Forelimb muscle (tissue), 1 donor: ENCODE measurements at regions not wholly inside any gene's neighbourhood (a gene's known extent, or its start where the extent isn't known, plus 50 kb on each side); places are given as distances from the start of the nearest gene placed in this dataset.
A peak's percentile ranks its signal among the peaks of the same experiment; 100 is the strongest.

Experiments
- DNase-seq: peaks from one replicate; pipeline ENCODE4 v3.0.0-alpha.2; 2013; ENCODE audit warnings: low read depth

DNA sequence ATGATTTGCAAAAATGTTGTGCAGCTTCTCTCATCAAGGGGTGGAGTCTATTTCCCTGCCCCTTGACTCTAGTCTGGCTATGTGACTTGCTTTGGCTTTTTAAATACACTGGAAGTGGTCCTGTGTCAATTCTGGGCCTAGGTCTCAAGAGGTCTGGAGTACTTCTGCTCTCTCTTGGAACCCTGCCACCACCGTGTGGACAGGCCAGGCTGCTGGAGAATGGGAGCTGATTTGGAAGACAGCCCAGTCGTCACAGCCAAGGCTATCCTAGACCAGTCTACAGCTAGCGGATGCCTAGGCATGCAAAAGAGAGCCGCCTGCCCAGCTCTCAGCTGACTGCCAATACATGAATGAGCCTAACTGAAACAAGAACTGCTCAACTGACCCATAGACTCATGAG lies 56.7 kb upstream of the CLINT1 start:
- peak; percentile 68 for DNase-seq

DNA sequence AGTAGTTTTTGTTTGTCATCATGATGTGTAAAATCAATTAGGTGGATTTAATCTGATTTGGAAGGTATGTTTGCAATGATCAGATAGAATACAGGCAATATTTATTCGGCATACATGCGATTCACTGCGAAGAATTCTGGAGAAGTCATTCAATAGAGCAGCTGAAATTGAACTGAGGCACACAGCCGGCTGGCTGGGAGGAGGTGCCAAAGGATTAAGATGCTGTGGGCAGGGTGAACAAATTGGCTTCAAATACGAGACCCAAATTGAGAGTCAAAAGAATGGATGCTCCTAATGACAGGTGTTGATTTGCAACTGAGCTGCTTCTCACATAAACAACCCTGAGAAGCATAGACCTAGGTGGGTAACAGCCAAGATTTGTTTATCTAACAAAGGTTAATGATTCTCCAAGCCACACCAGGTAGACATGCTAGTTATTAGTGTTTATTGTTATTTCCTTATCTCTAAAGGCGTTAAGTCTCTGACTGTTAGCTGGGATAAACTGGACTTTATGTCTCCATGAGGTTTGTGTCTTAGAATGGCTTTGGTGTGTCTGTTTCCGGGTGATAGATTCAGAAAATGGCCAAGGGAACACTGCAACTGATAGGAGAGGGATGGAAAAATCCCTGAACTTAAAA lies 55.3 kb upstream of the CLINT1 start:
- DNase-seq: no peak

DNA sequence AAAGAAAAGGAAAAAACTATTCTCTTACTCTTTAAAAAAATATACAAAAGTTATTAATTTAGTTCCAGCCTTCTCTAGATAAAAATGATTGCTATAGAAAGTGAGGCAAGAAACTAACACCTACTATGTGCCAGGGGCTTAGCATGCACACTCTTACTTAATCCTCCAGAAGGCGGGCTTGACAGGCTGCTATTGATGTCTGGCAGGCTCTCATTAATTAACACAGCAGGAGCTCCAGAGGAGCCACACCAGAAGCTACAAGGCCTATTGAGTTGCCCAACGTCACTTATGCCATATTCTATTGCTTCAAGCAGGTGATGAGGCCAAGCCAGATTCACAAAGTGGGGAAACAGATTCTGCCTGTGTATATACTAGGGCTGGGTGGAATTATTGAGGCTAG lies 54.6 kb upstream of the CLINT1 start:
- no peak for DNase-seq

DNA sequence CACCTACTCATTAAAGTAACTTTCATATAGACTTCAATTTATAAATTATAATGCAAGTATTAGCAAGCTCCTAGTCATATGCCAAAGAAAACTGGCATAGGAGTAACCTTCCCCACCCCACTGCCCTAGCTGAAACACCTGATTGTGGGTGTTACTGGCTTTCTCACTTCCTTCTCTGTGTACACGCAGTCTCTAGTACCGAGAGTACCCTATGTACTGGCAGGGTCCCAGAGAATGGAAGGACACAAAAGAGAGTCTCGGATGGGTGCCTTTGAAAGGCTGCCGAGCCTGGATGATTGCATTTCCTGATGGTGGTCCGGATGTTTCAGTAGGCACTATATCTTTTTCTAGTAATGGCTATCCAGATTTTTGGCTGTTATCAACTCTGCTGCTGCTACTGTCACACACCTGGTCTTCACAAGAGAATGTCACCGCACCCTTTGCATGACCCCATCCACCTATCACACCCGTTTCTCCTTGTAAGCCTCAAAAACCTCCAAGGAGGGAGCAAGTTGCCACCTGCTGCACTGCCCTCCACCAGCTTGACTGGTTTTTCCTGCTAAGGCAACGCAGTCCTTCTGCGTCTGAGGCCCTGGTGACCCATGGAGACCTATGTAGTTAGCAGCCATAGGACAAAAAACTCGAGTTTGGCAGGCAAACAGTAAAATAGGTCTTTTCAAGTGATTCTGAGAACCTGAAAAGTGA lies 53.8 kb upstream of the CLINT1 start:
- no peak for DNase-seq

DNA sequence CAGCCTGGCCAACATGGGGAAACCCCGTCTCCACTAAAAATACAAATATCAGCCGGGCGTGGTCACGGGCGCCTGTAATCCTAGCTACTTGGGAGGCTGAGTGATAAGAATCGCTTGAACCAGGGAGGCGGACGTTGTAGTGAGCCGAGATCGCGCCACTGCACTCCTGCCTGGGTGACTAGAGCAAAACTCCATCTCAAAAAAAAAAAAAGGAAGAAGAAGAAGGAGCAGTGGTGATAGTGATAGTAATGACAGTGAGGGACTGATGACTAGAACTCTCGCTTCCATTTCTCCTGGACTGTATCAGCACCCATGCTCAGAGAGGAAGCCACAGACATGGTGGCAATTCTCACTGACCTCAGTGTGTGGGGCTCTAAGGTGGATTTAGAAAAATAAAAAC lies 52.6 kb upstream of the CLINT1 start:
- no peak for DNase-seq
